ENCODE measurements at regions not wholly inside any gene's neighbourhood (a gene's known extent, or its start where the extent isn't known, plus 50 kb on each side); places are given as distances from the start of the nearest gene placed in this dataset.

- dilution Hi-C loops (cut with HindIII; ENCODE audit: low sequenced_read_pairs, unreplicated experiment), result no loop called here
- H2BK20ac ChIP-seq (ENCODE audit: low read depth, low read length), result no peak overlapping the region
- H3K56ac ChIP-seq (ENCODE audit: extremely low read depth, insufficient read depth, low read length), result no peak overlapping the region
- H3K4me2 ChIP-seq (ENCODE audit: low read depth, low read length), result no peak overlapping the region
- no peak overlapping the region for H2BK120ac ChIP-seq (ENCODE audit: low read depth, low read length)
- H3K18ac ChIP-seq (ENCODE audit: low read depth, low read length), result no peak overlapping the region
- no peak overlapping the region for H2AK9ac ChIP-seq (replicated peaks; ENCODE audit: low read depth, low read length, poor library complexity)
- H4K5ac ChIP-seq (ENCODE audit: low read depth, low read length), result no peak overlapping the region
- intact Hi-C loops (cut with micrococcal nuclease), result no loop called here
- no TSS peak for BruUV-seq (replicated peaks)
- no peak overlapping the region for H4K91ac ChIP-seq (ENCODE audit: insufficient read depth, low read depth, low read length)
- no peaks in the 10 kb centered on the region for H3K36me3 ChIP-seq (ENCODE audit: control insufficient read depth, insufficient read depth, low read length)
- H2BK15ac ChIP-seq (ENCODE audit: low read depth, low read length), result no peak overlapping the region
- no CpG with 5 or more reads among the region's 1 CpG for WGBS, 2 experiments (ENCODE audit: extremely low coverage in 2 of 2, insufficient read length in 1 of 2)
- H3K9me1 ChIP-seq (ENCODE audit: insufficient read depth, low read length), result no peaks in the 10 kb centered on the region
- in situ Hi-C loops (cut with MboI; ENCODE audit: low sequenced_read_pairs), result no loop called here
- TF ChIP-seq FOS (IDR thresholded peaks at IDR 0.05; ENCODE audit: low read depth, low read length) (no peak), POLR2A (IDR thresholded peaks at IDR 0.05; ENCODE audit: low read depth, low read length) (no peak), RFX5 (IDR thresholded peaks at IDR 0.05; ENCODE audit: low read depth, low read length) (no peak), SMC3 (IDR thresholded peaks at IDR 0.05; ENCODE audit: low read depth, low read length) (no peak), USF2 (IDR thresholded peaks at IDR 0.05; ENCODE audit: low read depth, low read length) (no peak)
- H2AK5ac ChIP-seq (ENCODE audit: low read depth, low read length), result no peak overlapping the region
- ChIA-PET CTCF (no interaction called here), POLR2A (ENCODE audit: unreplicated experiment) (no interaction called here)
- no peaks in the 10 kb centered on the region for H3K27me3 ChIP-seq (ENCODE audit: control insufficient read depth, insufficient read depth, low read length)
- H3K4me1 ChIP-seq (ENCODE audit: control insufficient read depth, insufficient read depth, low read length), result no peaks in the 10 kb centered on the region
- no peaks in the 10 kb centered on the region for H3K79me1 ChIP-seq (ENCODE audit: low read depth in 1 of 2, low read length in 2 of 2)
- no peak overlapping the region for H3K9ac ChIP-seq (ENCODE audit: low read depth, low read length)
- no peak overlapping the region for H3K4me3 ChIP-seq (ENCODE audit: insufficient read depth, low read depth, low read length)
- no peak overlapping the region for H3K23ac ChIP-seq (ENCODE audit: low read depth, low read length)
- no peak overlapping the region for H2BK5ac ChIP-seq (ENCODE audit: low read depth, low read length, poor library complexity, severe bottlenecking)
- H3K9me3 ChIP-seq (ENCODE audit: control insufficient read depth, insufficient read depth, low read length), result no peaks in the 10 kb centered on the region
- no peak overlapping the region for H3K27ac ChIP-seq (ENCODE audit: insufficient read depth, low read length)
- no peak for ATAC-seq (ENCODE audit: low read depth)
- H4K8ac ChIP-seq (ENCODE audit: low read depth in 2 of 2, low read length in 2 of 2), result no peak overlapping the region
- no peak for DNase-seq
- no peaks in the 10 kb centered on the region for H4K20me1 ChIP-seq (ENCODE audit: insufficient read depth, low read length)
- no peak overlapping the region for H3K4ac ChIP-seq (ENCODE audit: low read depth, low read length)
- H2AFZ ChIP-seq (replicated peaks; ENCODE audit: low read length, poor library complexity), result no peak overlapping the region
- no peak overlapping the region for H3K14ac ChIP-seq (replicated peaks; ENCODE audit: low read depth, low read length)
Observed at GRCh38 chr4:97493815-97494518, 649.3 kb downstream of the STPG2 start.
